GM12874 (cell line): ENCODE measurements at regions not wholly inside any gene's neighbourhood (a gene's known extent, or its start where the extent isn't known, plus 50 kb on each side); places are given as distances from the start of the nearest gene placed in this dataset.

ENCODE experiments used
- CTCF ChIP-seq: IDR thresholded peaks from 2 replicates; pipeline ENCODE4 v1.5.1; 2011; ENCODE audit warnings: low read depth, mild to moderate bottlenecking, control low read depth, low read length, moderate library complexity; ENCODE audit not compliant: insufficient read depth

- no peak for TF ChIP-seq CTCF
These were observed 385.9 kb upstream of the BCHE start for GRCh38 chr3:166223120-166223519.

- TF ChIP-seq CTCF: no peak
These were observed 374.2 kb upstream of the BCHE start for GRCh38 chr3:166211451-166211850.

- no peak for TF ChIP-seq CTCF
These were observed 372.5 kb upstream of the BCHE start for GRCh38 chr3:166209701-166210100.

GRCh38 chr3:166205158-166205557 lies 367.9 kb upstream of the BCHE start:
- TF ChIP-seq CTCF: no peak

GRCh38 chr3:166201476-166201875 lies 364.3 kb upstream of the BCHE start:
- TF ChIP-seq CTCF: no peak

- TF ChIP-seq CTCF: no peak
These were observed 362.3 kb upstream of the BCHE start for GRCh38 chr3:166199491-166199890.

- TF ChIP-seq CTCF: no peak
These were observed 358.6 kb upstream of the BCHE start for GRCh38 chr3:166195808-166196207.

- no peak for TF ChIP-seq CTCF
These were observed 354.2 kb upstream of the BCHE start for GRCh38 chr3:166191411-166191810.
